ENCODE measurements at regions not wholly inside any gene's neighbourhood (a gene's known extent, or its start where the extent isn't known, plus 50 kb on each side); places are given as distances from the start of the nearest gene placed in this dataset.

DNA sequence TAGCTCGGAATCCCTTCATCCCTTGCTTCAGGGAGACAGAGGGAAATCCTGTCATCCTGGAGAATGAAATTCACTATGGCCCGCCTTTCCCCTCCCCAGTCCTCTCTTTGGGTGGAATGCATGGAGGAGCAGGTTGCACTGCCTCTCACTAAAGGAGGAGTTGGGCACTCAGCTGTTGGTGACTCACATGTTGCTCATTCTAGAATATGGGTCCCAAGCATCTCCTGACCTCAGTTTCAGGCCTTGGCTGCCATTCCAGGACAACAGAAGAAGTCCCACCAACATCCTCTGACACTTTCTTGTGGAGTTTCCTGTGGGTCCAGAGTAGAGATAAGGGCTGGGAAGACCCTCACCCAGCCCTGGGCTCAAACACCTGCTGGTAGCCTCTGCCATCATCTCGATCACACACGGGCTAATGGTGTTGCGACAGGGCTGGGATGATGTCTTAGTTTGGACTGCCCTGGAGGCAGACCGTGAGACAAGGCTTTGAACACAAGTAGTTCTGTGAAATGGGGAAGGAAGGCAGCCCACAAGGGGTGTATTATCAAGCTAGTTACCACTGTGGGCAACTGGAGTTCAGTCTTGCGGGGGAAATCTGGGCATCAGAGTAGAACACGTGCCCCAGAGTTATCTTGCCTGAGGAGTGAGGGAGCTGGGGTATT is 52.4 kb upstream of the RNF24 start:
- TF ChIP-seq, protein P1, sequence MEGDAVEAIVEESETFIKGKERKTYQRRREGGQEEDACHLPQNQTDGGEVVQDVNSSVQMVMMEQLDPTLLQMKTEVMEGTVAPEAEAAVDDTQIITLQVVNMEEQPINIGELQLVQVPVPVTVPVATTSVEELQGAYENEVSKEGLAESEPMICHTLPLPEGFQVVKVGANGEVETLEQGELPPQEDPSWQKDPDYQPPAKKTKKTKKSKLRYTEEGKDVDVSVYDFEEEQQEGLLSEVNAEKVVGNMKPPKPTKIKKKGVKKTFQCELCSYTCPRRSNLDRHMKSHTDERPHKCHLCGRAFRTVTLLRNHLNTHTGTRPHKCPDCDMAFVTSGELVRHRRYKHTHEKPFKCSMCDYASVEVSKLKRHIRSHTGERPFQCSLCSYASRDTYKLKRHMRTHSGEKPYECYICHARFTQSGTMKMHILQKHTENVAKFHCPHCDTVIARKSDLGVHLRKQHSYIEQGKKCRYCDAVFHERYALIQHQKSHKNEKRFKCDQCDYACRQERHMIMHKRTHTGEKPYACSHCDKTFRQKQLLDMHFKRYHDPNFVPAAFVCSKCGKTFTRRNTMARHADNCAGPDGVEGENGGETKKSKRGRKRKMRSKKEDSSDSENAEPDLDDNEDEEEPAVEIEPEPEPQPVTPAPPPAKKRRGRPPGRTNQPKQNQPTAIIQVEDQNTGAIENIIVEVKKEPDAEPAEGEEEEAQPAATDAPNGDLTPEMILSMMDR (IDR thresholded peaks at IDR 0.05) = no peak
- no peak for TF ChIP-seq ZFX (IDR thresholded peaks at IDR 0.05; ENCODE audit: borderline replicate concordance)

All from 22Rv1 (cell line).